ENCODE measurements at regions not wholly inside any gene's neighbourhood (a gene's known extent, or its start where the extent isn't known, plus 50 kb on each side); places are given as distances from the start of the nearest gene placed in this dataset.

- Mint-ChIP-seq H3K9me3 (ENCODE audit: unreplicated experiment) (no peaks in the 10 kb centered on the region), H3K27ac (ENCODE audit: unreplicated experiment) (no peak overlapping the region), H3K36me3 (ENCODE audit: low read depth, unreplicated experiment) (no peaks in the 10 kb centered on the region), H3K4me3 (ENCODE audit: unreplicated experiment) (no peak overlapping the region), H3K27me3 (ENCODE audit: unreplicated experiment) (no peaks in the 10 kb centered on the region), H3K4me1 (ENCODE audit: unreplicated experiment) (peaks cover 14% of the 10 kb centered on the region)
- DNase-seq (ENCODE audit: low spot score) = no peak
- no peak for TF ChIP-seq CTCF (IDR thresholded peaks at IDR 0.05; ENCODE audit: unreplicated experiment)
Observed at GRCh38 chr16:80018466-80018865, 417.9 kb upstream of the MAF start.

GRCh38 chr16:80016731-80017326 lies 416.3 kb upstream of the MAF start:
- H3K4me3 Mint-ChIP-seq (ENCODE audit: unreplicated experiment) = no peak overlapping the region
- no peak for TF ChIP-seq CTCF (IDR thresholded peaks at IDR 0.05; ENCODE audit: unreplicated experiment)
- no peaks in the 10 kb centered on the region for H3K9me3 Mint-ChIP-seq (ENCODE audit: unreplicated experiment)
- no peaks in the 10 kb centered on the region for H3K4me1 Mint-ChIP-seq (ENCODE audit: unreplicated experiment)
- H3K36me3 Mint-ChIP-seq (ENCODE audit: low read depth, unreplicated experiment) = no peaks in the 10 kb centered on the region
- no peak overlapping the region for H3K27ac Mint-ChIP-seq (ENCODE audit: unreplicated experiment)
- DNase-seq (ENCODE audit: low spot score) = no peak
- H3K27me3 Mint-ChIP-seq (ENCODE audit: unreplicated experiment) = no peaks in the 10 kb centered on the region

- no peak overlapping the region for H3K27ac Mint-ChIP-seq (ENCODE audit: unreplicated experiment)
- H3K9me3 Mint-ChIP-seq (ENCODE audit: unreplicated experiment) = no peaks in the 10 kb centered on the region
- no peaks in the 10 kb centered on the region for H3K27me3 Mint-ChIP-seq (ENCODE audit: unreplicated experiment)
- H3K4me3 Mint-ChIP-seq (ENCODE audit: unreplicated experiment) = no peak overlapping the region
- H3K36me3 Mint-ChIP-seq (ENCODE audit: low read depth, unreplicated experiment) = no peaks in the 10 kb centered on the region
- no peak for DNase-seq (ENCODE audit: low spot score)
- H3K4me1 Mint-ChIP-seq (ENCODE audit: unreplicated experiment) = no peaks in the 10 kb centered on the region
- TF ChIP-seq CTCF (IDR thresholded peaks at IDR 0.05; ENCODE audit: unreplicated experiment) = no peak
Observed at GRCh38 chr16:80015566-80015965, 415.0 kb upstream of the MAF start.

GRCh38 chr16:80014241-80014939 lies 413.9 kb upstream of the MAF start:
- Mint-ChIP-seq H3K4me1 (ENCODE audit: unreplicated experiment) (no peaks in the 10 kb centered on the region), H3K27ac (ENCODE audit: unreplicated experiment) (no peak overlapping the region), H3K4me3 (ENCODE audit: unreplicated experiment) (no peak overlapping the region), H3K36me3 (ENCODE audit: low read depth, unreplicated experiment) (no peaks in the 10 kb centered on the region), H3K9me3 (ENCODE audit: unreplicated experiment) (no peaks in the 10 kb centered on the region), H3K27me3 (ENCODE audit: unreplicated experiment) (no peaks in the 10 kb centered on the region)
- no peak for DNase-seq (ENCODE audit: low spot score)
- TF ChIP-seq CTCF (IDR thresholded peaks at IDR 0.05; ENCODE audit: unreplicated experiment) = no peak

GRCh38 chr16:80012586-80012985 lies 412.0 kb upstream of the MAF start:
- Mint-ChIP-seq H3K9me3 (ENCODE audit: unreplicated experiment) (no peaks in the 10 kb centered on the region), H3K27ac (ENCODE audit: unreplicated experiment) (no peak overlapping the region), H3K4me3 (ENCODE audit: unreplicated experiment) (no peak overlapping the region), H3K4me1 (ENCODE audit: unreplicated experiment) (no peaks in the 10 kb centered on the region), H3K36me3 (ENCODE audit: low read depth, unreplicated experiment) (no peaks in the 10 kb centered on the region), H3K27me3 (ENCODE audit: unreplicated experiment) (no peaks in the 10 kb centered on the region)
- TF ChIP-seq CTCF (IDR thresholded peaks at IDR 0.05; ENCODE audit: unreplicated experiment) = no peak
- DNase-seq (ENCODE audit: low spot score) = no peak

Measured in endothelial cell (in vitro differentiated cells).